ENCODE measurements at regions not wholly inside any gene's neighbourhood (a gene's known extent, or its start where the extent isn't known, plus 50 kb on each side); places are given as distances from the start of the nearest gene placed in this dataset.
"Not testable (repeated sequence)": the region's sequence is repeated elsewhere in the genome, so short reads cannot be mapped to it uniquely, and the experiment has no call there.

DNA sequence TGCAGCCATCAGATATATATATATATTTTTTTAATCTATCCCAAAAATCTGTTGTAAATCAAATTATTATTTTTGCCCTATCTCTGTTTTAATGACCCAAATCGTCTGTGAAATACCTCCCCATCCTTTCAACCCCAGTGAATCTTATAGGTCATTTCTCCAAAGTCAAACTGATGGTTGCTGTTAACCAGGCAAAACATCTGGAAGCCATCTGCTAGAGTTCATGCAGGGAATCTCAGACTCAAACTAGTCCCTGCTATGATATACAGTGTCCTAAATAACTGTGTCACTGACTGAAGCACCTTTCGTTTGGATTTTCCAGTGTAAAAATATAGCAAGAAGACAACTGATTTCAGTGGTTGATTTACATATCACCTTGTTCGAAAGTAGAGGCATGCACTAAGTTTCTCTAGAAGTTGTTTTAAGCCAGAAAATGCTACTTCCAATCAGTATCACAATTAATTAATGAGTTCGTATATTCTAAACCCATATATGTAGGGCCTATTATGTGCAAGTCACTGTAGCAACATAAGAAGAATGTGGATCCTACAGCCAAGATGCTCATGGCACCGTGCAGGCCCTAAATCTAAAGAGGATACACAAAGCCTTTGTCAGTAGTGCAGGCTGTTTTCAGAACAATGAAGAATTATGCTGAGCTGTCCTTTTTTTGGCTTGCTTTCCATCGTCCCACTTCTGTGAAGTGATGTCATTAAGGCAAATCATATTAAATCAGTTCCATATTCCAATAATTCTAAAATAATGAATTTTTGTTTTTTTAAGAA, 566.0 kb downstream of the STK39 start:
- peak; percentile 87 for DNase-seq (ENCODE audit: low spot score)

DNA sequence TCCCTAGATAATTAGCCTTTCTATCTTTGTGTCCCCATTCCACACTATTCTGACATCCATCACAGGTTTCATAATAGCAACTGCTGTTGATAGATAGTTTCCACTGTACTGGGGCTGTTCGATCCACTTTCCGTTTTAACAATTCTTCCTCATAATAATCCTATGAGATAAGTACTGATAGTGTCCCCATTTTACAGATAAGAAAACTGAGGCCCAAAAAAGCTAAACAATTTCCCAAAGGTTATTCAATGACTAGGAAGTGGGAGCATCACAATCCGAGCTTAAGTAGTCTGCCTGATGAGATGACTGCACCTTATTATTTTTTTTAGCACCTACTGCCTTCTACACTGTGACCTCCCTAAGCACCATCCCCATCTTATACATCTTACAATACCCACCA, 569.2 kb downstream of the STK39 start:
- DNase-seq (ENCODE audit: low spot score), result no peak

DNA sequence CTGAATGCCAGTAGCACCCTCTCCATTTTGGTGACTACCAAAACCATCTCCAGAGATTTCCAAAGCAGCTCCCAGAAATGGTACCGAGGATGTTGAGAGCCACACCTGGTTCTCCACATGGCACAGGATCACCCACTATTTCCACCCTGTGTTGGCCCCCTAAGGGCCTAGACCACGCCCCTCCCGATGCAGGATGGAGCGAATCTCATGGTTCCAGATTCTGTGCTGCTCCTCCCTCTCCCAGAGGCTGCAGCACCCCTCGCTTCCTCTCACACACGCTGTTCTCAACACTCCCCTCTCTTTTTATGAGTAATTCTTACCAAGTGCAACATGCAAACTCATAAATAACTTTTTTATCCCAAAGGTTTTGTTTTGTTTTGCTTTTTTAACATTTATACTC, 571.5 kb downstream of the STK39 start:
- no peak for DNase-seq (ENCODE audit: low spot score)

DNA sequence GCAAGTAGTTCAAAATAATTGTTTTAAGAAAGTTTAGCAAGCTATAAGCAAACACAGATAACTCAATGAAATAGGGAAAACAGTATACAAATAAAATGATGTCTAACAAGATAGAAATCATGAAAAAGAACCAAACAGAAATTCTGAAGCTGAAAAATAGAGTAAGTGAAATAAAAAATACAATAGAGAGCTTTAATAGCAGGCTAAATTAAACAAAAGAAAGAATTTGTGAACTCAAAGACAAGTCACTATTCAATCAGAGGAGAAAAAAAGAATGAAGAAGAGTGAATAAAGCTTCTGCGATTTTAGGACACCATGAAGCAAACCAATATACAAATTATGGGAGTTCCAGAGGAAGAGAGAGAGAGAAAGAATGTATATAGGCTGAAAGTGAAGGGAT, 576.8 kb downstream of the STK39 start:
- no peak for DNase-seq (ENCODE audit: low spot score)

DNA sequence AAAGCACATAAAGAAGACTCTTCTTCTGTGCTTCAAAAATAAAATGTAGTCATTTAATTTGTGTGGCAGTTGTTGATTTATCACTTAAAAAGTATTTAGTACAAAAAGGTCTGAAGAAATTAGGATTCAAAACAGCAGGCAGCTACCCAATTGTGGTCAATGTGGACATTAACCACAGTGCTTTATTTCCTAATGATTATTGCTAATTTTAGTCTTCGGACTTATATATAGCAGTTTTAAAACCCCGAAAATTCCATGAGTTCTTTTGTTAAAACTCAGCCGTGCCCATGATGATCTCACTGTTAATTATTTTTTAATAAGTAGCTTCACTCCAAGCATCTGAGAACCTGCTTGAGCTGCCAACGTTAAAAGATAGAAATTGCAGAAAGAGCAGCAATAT, 594.3 kb downstream of the STK39 start:
- no peak for DNase-seq (ENCODE audit: low spot score)

DNA sequence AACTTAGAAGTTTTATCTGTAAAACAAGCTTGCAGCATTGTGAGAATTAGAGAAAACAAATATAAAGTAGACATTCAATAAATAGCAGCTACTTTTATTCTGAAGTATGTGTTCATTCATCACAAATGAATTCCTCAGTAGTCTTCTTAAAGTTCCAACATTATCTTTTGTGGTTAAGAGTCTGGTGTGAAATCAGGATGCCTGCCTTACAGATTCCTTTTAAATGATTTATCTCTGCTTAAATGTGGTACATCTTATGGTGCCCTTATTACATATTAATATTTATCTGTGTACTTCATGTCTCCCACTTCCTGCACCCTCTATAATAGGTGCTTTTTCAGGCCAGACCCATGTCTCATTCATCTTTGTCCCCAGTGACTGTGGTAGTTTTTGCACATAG, 595.0 kb downstream of the STK39 start:
- no peak for DNase-seq (ENCODE audit: low spot score)

DNA sequence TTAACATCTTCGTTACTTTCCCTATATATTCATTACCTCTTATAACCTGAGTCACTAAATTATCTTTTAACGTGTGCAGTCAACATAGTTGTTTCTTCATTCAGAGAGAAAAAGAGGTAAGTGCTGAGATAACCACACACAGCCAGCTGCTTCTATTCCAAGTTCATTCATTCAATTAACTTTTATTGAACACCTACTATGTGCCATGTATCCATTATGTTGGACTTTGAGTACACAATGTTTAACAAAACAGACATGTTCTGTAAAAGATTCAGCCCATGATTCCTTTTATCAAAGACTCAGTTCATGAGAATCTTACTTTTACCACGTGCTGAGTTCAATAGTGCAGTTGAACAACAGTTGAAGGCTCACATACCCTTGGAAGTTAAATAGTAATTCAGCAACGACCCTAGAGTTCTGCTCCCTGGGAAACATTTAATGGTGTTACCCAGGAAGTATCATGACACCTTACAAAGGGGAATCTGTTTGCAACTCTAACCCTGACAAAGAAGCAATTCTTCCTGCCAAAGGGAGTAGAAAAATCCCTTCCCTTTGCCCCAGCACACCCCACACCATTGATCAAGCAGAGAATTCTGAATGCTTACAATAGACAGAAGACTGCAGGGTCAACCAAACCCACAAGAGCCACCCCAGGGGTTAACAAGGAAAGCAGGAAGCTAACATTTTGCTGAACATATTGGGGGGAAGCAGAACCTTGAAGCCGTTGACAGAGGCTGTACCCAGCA, 595.8 kb downstream of the STK39 start:
- no peak for DNase-seq (ENCODE audit: low spot score)

DNA sequence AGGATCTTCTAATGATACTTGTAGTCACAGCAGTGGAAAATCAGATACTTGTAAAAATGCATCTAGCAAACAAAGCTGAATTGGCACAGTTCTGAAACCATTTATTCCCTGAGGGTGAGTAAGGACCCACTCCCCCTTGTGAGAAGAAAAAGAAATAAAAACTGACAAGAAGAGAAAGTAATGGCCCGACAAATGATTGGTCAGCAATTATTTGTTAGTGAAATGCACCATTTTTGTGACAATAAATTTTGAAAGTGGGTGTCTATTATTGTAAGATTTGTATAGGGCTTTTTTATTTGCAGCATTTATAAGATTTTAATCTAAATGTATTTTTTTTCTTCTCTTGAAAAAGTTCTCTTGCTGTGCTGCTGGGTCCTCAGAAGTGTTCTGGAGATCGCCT, 600.8 kb downstream of the STK39 start:
- no peak for DNase-seq (ENCODE audit: low spot score)

DNA sequence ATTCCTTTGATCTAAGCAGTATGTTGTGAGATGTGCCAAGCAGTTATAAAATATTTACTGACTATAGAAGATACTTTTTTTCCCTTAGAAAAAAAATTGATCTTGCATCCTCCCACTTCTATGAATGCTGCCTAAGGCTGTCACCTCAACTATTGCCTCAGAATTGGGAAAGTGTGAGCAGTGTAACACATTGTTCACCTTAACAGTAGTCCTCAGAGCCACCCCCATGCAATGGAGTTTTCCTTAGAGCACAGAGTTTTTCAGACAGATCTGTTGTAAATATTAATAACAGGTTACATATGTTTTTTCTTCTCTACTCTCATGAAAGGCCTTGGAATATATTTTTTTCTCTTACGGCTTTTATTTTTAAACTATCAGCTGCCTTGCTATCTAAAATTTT, 607.3 kb downstream of the STK39 start:
- DNase-seq (ENCODE audit: low spot score), result no peak

DNA sequence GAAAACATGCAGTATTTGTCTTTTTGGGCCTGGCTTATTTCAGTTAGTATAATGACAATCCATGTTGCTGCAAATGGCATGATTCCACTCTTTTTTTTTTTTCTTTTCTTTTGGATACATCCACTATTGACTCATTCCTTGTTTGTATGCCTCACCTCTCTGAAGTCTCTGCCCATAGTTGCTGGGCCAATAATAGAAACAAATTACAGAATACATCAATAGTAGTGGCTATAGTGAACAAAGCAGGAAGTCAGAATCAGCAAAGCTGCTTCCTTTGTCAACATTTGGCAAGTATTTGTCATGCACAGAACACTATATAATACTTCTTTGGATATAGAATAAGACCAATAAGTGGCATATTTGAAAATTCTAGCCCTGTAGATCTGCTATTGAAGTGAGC, 609.7 kb downstream of the STK39 start:
- no peak for DNase-seq (ENCODE audit: low spot score)

DNA sequence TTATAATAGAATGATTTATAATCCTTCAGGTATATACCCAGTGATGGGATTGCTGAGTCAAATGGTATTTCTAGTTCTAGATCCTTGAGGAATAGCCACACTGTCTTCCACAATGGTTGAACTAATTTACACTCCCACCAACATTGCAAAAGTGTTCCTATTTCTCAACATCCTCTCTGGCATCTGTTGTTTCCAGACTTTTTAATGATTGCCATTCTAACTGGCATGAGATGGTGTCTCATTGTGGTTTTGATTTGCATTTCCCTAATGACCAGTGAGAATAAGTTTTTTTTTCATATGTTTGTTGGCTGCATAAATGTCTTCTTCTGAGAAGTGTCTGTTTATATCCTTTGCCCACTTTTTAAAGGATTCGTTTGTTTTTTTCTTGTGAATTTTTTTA, 615.1 kb downstream of the STK39 start:
- not testable (repeated sequence) for DNase-seq (ENCODE audit: low spot score)

DNA sequence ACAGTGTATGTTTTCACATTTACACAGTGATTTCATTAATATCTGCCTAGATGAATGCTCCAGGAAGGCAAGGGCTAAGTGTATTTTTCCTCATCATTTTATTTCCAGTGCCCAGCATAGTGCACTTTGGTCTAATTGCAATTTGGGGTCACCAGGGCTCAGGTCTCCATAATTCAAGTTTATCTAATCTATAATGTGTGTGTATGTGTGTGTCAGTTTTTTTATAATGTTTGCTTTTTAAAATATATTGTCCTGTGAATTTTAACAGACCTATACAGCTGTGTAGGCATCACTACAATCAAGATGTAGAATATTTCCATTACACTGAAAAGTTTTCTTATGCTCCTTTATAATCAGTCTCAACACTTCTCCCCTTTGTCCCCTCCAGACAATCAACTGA, 620.4 kb downstream of the STK39 start:
- no peak for DNase-seq (ENCODE audit: low spot score)

DNA sequence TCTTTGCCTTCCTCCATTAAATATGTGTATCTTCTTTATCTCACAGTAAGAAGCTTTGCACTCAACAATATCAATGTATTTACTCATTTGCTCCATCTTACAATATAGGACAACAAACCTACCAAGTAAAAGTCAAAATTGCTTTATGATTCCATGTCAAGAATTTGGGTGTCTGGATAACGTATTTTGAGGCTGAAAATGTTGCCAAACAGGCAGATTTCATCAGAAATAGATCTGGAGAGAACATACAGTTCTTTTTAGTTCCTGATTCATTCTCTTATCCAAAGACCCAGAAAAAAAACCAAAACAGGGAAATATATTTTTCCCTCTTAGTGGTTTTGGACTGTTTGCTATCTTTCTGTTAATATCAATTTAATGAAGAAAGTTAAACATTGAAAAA, 621.1 kb downstream of the STK39 start:
- DNase-seq (ENCODE audit: low spot score), result no peak

DNA sequence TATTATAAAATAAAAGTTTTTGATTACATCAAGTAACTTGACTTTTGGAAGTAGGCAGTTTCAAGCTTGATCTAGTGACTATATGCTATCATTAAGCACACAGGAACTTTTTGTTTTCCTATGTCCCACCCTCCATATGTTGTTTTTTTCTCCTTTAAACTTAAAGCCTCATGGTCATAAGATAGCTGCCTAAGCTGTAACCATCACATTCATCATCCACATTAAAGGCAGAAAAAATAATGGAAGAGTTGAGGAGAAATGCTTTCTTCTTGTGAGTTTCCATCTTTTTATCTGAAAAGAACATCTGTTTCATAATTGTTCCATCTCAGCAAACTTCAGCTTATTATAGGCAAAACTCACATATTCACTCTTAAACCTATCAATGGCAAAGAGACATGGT, 630.4 kb downstream of the STK39 start:
- DNase-seq (ENCODE audit: low spot score), result no peak

DNA sequence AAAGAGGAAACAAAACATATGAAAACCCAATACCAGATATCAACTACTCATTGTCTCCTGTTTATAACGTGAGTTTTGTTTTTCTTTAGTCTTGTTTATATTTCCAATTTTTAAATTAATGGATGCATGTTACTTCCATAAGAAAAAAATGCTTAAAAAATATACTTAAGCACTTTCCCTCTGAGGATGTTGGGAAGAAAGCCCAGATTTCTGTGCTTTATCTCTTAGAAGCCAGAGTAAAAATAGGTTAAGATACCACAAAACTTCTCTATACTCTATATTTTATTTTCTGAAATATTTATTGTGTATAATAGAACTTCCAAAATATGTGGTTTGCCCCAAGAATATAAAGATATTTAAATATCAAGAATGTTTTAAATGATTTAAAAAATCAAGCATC, 633.9 kb downstream of the STK39 start:
- DNase-seq (ENCODE audit: low spot score), result no peak

DNA sequence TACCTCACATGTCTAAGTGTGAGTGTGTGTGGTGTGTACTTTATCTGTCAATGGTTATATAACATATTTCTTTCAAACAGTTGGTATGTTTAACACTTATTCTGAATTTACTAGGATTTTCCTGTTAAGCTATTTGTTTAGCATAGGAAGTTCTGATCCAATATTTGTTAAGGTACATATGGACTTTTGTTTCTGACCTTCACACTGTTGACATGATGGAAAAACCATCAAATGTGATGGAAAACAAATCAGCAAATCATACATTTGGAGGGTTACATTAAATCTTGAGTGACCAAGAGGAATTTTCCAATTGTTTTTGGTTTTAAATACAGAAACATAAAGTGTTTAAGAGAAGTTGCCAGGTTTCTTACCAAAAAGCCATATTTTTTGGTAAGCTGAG, 638.9 kb downstream of the STK39 start:
- DNase-seq (ENCODE audit: low spot score), result no peak

DNA sequence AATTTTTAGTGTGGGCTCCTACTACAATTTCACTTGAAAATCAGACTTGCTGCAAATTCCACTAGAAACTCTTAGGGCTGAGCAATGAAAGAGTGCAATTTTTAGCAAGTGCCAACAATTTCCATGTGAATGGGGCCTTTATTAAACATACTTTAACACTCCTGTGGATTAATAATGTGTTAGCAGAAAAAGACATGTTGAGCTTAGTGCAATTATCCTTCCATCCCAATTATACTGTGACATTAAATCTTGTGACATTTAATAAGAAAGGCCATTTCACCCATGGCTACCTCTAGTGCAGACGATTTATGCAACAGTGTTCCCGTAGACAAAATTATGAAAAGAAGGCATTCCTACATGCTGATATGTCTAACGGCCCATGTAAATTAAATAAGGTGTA, 639.7 kb downstream of the STK39 start:
- no peak for DNase-seq (ENCODE audit: low spot score)

DNA sequence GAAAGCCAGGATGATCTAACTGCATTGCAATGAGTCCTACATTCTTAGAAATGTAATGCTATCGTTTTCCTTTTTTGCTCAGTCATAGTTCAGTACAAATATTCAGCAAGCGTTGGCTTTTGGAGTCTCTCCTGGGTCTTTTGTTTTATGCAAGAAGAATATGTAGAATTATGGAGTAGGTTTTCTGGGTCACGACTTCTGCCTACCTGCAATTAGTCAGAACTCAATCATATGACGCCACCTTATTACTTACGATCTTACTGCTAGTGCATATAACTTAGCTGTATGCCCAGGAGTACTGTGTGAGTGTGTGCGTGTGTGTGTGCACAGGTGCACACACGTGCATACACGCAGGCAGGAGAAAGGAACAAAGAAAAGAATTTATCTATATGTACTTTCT, 640.2 kb downstream of the STK39 start:
- DNase-seq (ENCODE audit: low spot score), result no peak

DNA sequence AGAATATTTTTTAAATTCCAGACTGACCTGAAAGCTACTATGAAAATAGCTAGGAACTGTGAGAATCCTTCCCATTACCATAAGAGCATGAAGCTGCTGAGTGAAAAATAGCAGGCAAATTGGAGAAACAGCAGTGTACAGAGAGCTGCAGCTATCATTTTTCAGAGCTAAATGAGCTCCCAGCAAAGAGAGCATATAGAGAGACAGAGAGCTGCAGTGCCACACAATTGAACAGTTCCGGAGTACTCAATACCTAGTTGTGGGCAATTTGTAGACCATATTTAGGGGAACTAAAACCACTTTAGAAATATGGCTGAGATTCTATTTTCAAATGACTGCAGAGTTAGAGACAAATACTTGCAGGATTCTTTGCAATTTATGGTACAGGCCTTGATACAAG, 645.3 kb downstream of the STK39 start:
- no peak for DNase-seq (ENCODE audit: low spot score)

DNA sequence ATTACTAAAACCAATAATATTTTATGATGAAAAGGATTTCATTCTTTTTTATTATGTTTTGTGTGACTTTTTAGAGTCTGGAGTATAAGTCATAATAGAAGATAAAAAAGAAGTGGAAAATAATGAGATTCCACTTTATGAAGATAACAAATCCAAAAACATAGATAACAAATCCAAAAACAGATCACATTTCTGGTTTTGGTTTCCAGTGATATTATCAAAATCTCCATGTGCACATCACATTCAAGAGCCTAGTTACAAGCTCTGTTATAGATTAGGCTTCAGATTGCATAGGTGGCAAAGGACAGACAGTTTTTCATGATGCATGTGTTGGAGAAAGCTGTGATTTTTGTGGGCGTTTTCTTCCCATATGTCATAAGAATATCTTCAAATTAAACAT, 648.2 kb downstream of the STK39 start:
- DNase-seq (ENCODE audit: low spot score), result no peak

DNA sequence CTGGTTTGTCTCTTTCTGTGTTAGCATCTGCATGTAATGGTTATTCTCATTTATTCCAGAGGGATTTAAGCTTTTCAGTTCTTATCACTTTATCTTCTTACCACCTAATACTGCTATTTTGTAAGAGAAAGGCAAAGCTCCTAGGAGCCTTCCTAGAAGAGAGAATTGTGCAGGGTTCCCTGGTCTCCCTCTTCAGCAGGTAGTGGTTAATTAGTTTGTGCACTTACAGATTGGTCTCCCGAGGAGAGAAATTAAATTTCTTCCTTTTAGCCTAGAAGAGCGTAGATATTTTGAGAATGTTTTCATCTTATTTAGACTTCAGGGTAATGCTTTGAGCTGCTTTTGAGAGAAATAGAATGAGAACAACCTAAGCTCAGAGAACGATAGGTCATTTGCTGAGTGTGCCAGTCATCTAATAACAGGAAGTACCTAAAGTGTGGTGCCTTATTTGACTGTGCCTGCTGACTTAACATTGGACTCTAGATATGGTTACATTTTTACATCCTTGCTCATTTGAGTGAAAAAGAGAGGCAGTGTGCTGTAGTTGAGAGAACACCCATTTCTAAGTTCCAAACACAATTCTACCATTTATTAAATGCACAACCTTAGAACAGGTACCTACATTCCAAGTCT, 651.4 kb downstream of the STK39 start:
- no peak for DNase-seq (ENCODE audit: low spot score)

DNA sequence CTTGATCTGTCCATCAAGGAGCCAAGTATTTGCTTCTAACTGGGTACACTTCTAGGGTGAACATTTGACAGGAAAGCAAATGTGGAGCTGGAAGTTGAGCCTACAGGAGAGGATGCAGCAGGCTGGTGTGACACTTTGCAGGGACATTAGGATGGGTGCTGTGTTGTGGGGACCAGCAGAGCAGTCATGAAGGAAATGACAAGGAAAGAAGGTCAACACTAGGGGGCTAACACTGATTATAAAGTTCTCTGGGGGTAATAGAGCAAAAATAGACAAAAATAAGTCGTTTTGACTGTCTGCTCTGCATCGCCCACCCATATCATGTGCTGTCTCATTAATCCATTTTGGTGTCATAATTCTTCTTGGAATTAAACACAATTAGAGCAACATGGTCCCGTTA, 652.4 kb downstream of the STK39 start:
- DNase-seq (ENCODE audit: low spot score), result no peak

DNA sequence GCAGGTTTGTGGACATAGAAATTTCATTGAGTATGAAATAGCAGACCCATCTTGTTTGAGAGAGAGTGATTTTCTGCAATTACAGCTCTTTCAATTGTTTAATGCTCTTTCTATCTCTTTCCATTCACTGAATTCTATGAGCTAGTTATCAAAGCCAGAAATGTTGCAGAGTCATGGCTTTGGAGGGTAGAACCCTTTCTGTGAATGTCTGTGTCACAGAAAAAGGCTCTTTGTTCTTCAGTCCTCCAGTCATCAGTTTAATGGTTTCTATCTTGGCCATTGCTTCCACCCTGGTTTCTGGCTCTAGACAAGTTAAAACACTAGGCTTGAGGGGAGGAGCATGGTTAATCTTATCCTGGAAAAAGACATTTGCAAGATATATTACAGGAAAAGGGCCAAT, 655.0 kb downstream of the STK39 start:
- DNase-seq (ENCODE audit: low spot score), result peak; percentile 93

All from pons (tissue), 1 donor.